ENCODE measurements at regions not wholly inside any gene's neighbourhood (a gene's known extent, or its start where the extent isn't known, plus 50 kb on each side); places are given as distances from the start of the nearest gene placed in this dataset.

- no peak for DNase-seq
Observed at GRCh38 chr7:21092766-21093702, 306.3 kb upstream of the SP8 start.

- no peak for DNase-seq
Observed at GRCh38 chr7:21094589-21094988, 307.9 kb upstream of the SP8 start.

GRCh38 chr7:21099432-21099831 is 312.7 kb upstream of the SP8 start:
- no peak for DNase-seq

GRCh38 chr7:21099955-21100354 is 313.3 kb upstream of the SP8 start:
- no peak for DNase-seq

- DNase-seq = no peak
Observed at GRCh38 chr7:21101541-21101940, 314.9 kb upstream of the SP8 start.

GRCh38 chr7:21103426-21104123 is 316.9 kb upstream of the SP8 start:
- no peak for DNase-seq

- DNase-seq = no peak
Observed at GRCh38 chr7:21104124-21104500, 317.4 kb upstream of the SP8 start.

- no peak for DNase-seq
Observed at GRCh38 chr7:21106296-21106732, 319.6 kb upstream of the SP8 start.

GRCh38 chr7:21107101-21107500 is 320.4 kb upstream of the SP8 start:
- no peak for DNase-seq

GRCh38 chr7:21108182-21108581 is 319.7 kb upstream of the SP4 start:
- DNase-seq = no peak

GRCh38 chr7:21113609-21114415 is 314.1 kb upstream of the SP4 start:
- no peak for DNase-seq

- DNase-seq = no peak
Observed at GRCh38 chr7:21123586-21123985, 304.3 kb upstream of the SP4 start.

GRCh38 chr7:21125297-21125696 is 302.6 kb upstream of the SP4 start:
- no peak for DNase-seq

GRCh38 chr7:21128062-21128817 is 299.6 kb upstream of the SP4 start:
- no peak for DNase-seq

GRCh38 chr7:21131897-21132296 is 296.0 kb upstream of the SP4 start:
- DNase-seq = no peak

- DNase-seq = no peak
Observed at GRCh38 chr7:21134631-21135030, 293.3 kb upstream of the SP4 start.

- no peak for DNase-seq
Observed at GRCh38 chr7:21135437-21135836, 292.4 kb upstream of the SP4 start.

GRCh38 chr7:21137640-21138039 is 290.2 kb upstream of the SP4 start:
- DNase-seq = no peak

- DNase-seq = no peak
Observed at GRCh38 chr7:21140622-21141021, 287.3 kb upstream of the SP4 start.

GRCh38 chr7:21141476-21141875 is 286.4 kb upstream of the SP4 start:
- no peak for DNase-seq

- DNase-seq = no peak
Observed at GRCh38 chr7:21142081-21142480, 285.8 kb upstream of the SP4 start.

- no peak for DNase-seq
Observed at GRCh38 chr7:21146642-21147423, 281.1 kb upstream of the SP4 start.

Measured in NCI-H510A (cell line).